Liver (tissue), 8 donors: ENCODE measurements at regions not wholly inside any gene's neighbourhood (a gene's known extent, or its start where the extent isn't known, plus 50 kb on each side); places are given as distances from the start of the nearest gene placed in this dataset.
A peak's percentile ranks its signal among the peaks of the same experiment; 100 is the strongest.

Experiments used
- DNase-seq: peaks from one replicate; pipeline ENCODE4 v3.0.0-alpha.2; 2017; ENCODE audit warnings: low spot score
- H3K27ac ChIP-seq, 2 donors: one replicate each; pipeline ENCODE4 v1.7.0; 2013; ENCODE audit warnings: inconsistent platforms in 2 of 2, low read length in 2 of 2, control low read depth in 1 of 2, low read depth in 1 of 2, mild to moderate bottlenecking in 1 of 2
- H3K27me3 ChIP-seq, 4 donors: one replicate each; pipeline versions ENCODE4 v1.6.1 to v1.7.0; 2013; ENCODE audit warnings: low read length in 3 of 4, inconsistent platforms in 1 of 4, mild to moderate bottlenecking in 1 of 4, moderate library complexity in 1 of 4; ENCODE audit not compliant: control insufficient read depth in 4 of 4, insufficient read depth in 4 of 4
- H3K36me3 ChIP-seq, 4 donors: one replicate each; pipeline versions ENCODE4 v1.6.1 to v1.7.0; 2013; ENCODE audit warnings: low read length in 3 of 4, mild to moderate bottlenecking in 3 of 4, low read depth in 1 of 4, moderate library complexity in 1 of 4; ENCODE audit not compliant: control insufficient read depth in 4 of 4, insufficient read depth in 3 of 4
- H3K4me1 ChIP-seq, 4 donors: one replicate each; pipeline versions ENCODE4 v1.6.1 to v1.7.0; 2013; ENCODE audit warnings: low read length in 3 of 4, mild to moderate bottlenecking in 3 of 4, moderate library complexity in 1 of 4; ENCODE audit not compliant: control insufficient read depth in 4 of 4, insufficient read depth in 4 of 4
- H3K4me3 ChIP-seq, 3 donors: one replicate each; pipeline versions ENCODE4 v1.6.1 to v1.7.0; 2013; ENCODE audit warnings: low read length in 3 of 3, control low read depth in 1 of 3, low read depth in 1 of 3, mild to moderate bottlenecking in 1 of 3
- H3K9ac ChIP-seq, 2 donors: one replicate each; pipeline ENCODE4 v1.7.0; 2013; ENCODE audit warnings: low read length in 2 of 2, mild to moderate bottlenecking in 2 of 2, moderate library complexity in 2 of 2, control low read depth in 1 of 2, low read depth in 1 of 2
- H3K9me3 ChIP-seq, 4 donors: one replicate each; pipeline versions ENCODE4 v1.6.1 to v1.7.0; 2013; ENCODE audit warnings: low read length in 3 of 4; ENCODE audit not compliant: control insufficient read depth in 4 of 4
- GABPA ChIP-seq, 2 donors: IDR thresholded peaks in 1 of 2; conservative IDR thresholded peaks in 1 of 2; 2 replicates each; pipeline ENCODE4 v1.6.1; 2016; ENCODE audit warnings: antibody characterized with exemption in 2 of 2, mild to moderate bottlenecking in 1 of 2, moderate library complexity in 1 of 2
- HNF4A ChIP-seq, 2 donors: conservative IDR thresholded peaks; 2 replicates each; pipeline ENCODE4 v1.6.1; 2016; ENCODE audit warnings: antibody characterized with exemption in 2 of 2, mild to moderate bottlenecking in 2 of 2
- HNF4G ChIP-seq: IDR thresholded peaks from 2 replicates; pipeline ENCODE4 v1.6.1; 2016; ENCODE audit warnings: antibody characterized with exemption
- JUND ChIP-seq, 2 donors: IDR thresholded peaks; 2 replicates each; pipeline ENCODE4 v1.6.1; 2016; ENCODE audit warnings: antibody characterized with exemption in 2 of 2
- NR2F2 ChIP-seq: IDR thresholded peaks from 2 replicates; pipeline ENCODE4 v1.6.1; 2016; ENCODE audit warnings: antibody characterized with exemption
- RAD21 ChIP-seq, 2 donors: IDR thresholded peaks; 2 replicates each; pipeline ENCODE4 v1.6.1; 2016; ENCODE audit warnings: antibody characterized with exemption in 2 of 2, mild to moderate bottlenecking in 2 of 2
- YY1 ChIP-seq: IDR thresholded peaks from 2 replicates; pipeline ENCODE4 v1.6.1; 2016; ENCODE audit warnings: antibody characterized with exemption, mild to moderate bottlenecking
- WGBS: extraction: QIAGEN DNeasy Blood & Tissue Kit; methylation state at CpG from one replicate; pipeline ENCODE4 v1.1.7; 2013; 5-methylcytosine and 5-hydroxymethylcytosine counted together
- TF ChIP-seq, protein P1 (sequence below): IDR thresholded peaks from 2 replicates; pipeline ENCODE4 v1.6.1; 2016; ENCODE audit warnings: antibody characterized with exemption
- TF ChIP-seq, protein P2 (sequence below): IDR thresholded peaks from 2 replicates; pipeline ENCODE4 v1.6.1; 2016; ENCODE audit warnings: antibody characterized with exemption
- TF ChIP-seq, protein P3 (sequence below): IDR thresholded peaks from 2 replicates; pipeline ENCODE4 v1.6.1; 2016; ENCODE audit warnings: antibody characterized with exemption
- TF ChIP-seq, protein P4 (sequence below): fragments of 150-350 bp; IDR thresholded peaks from 2 replicates; pipeline ENCODE4 v1.5.1; 2017; ENCODE audit warnings: improper control_type of control experiment, low read depth, low read length; ENCODE audit not compliant: missing input control
- TF ChIP-seq, protein P5 (sequence below): IDR thresholded peaks from 2 replicates; pipeline ENCODE4 v1.6.1; 2016; ENCODE audit warnings: antibody characterized with exemption, mild to moderate bottlenecking
- donor health status: healthy.
- donor health status: healthy.
- donor health status: healthy.
- donor health status: healthy.
- donor health status: healthy.

DNA sequence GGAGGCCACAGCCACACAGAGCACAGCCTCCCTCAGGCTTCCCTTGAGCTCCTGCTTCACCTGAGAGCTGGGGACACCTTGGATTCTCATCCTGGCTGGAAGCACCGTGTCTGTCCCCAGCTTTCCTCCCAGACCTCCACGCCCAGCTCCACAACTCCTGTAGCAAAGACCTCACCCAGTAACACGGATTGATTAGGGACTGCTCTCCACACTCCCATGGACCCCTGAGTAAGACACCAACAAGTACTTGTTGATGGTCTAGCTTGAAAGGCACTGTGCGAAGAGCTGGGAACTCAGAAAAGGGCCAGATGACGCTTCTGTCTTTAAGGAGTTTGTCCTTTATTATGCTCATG lies 109.6 kb downstream of the DLL1 start:
- H3K4me3 ChIP-seq = no peak overlapping the region
- no peaks in the 10 kb centered on the region for H3K27me3 ChIP-seq
- WGBS = 86% methylated on average over 5 of the region's 5 CpGs
- no peak overlapping the region for H3K27ac ChIP-seq
- no peak overlapping the region for H3K9ac ChIP-seq
- peaks cover 0 to 11% (median 5%) of the 10 kb centered on the region in 4 donors for H3K9me3 ChIP-seq
- TF ChIP-seq, protein P1, sequence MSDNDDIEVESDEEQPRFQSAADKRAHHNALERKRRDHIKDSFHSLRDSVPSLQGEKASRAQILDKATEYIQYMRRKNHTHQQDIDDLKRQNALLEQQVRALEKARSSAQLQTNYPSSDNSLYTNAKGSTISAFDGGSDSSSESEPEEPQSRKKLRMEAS = no peak
- TF ChIP-seq RAD21 (IDR thresholded peaks at IDR 0.05) = no peak
- TF ChIP-seq, protein P2, sequence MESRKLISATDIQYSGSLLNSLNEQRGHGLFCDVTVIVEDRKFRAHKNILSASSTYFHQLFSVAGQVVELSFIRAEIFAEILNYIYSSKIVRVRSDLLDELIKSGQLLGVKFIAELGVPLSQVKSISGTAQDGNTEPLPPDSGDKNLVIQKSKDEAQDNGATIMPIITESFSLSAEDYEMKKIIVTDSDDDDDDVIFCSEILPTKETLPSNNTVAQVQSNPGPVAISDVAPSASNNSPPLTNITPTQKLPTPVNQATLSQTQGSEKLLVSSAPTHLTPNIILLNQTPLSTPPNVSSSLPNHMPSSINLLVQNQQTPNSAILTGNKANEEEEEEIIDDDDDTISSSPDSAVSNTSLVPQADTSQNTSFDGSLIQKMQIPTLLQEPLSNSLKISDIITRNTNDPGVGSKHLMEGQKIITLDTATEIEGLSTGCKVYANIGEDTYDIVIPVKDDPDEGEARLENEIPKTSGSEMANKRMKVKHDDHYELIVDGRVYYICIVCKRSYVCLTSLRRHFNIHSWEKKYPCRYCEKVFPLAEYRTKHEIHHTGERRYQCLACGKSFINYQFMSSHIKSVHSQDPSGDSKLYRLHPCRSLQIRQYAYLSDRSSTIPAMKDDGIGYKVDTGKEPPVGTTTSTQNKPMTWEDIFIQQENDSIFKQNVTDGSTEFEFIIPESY = no peak
- no peak for TF ChIP-seq HNF4G
- H3K4me1 ChIP-seq = peaks cover 9 to 26% (median 18%) of the 10 kb centered on the region in 4 donors
- no peak for DNase-seq
- no peaks in the 10 kb centered on the region for H3K36me3 ChIP-seq

DNA sequence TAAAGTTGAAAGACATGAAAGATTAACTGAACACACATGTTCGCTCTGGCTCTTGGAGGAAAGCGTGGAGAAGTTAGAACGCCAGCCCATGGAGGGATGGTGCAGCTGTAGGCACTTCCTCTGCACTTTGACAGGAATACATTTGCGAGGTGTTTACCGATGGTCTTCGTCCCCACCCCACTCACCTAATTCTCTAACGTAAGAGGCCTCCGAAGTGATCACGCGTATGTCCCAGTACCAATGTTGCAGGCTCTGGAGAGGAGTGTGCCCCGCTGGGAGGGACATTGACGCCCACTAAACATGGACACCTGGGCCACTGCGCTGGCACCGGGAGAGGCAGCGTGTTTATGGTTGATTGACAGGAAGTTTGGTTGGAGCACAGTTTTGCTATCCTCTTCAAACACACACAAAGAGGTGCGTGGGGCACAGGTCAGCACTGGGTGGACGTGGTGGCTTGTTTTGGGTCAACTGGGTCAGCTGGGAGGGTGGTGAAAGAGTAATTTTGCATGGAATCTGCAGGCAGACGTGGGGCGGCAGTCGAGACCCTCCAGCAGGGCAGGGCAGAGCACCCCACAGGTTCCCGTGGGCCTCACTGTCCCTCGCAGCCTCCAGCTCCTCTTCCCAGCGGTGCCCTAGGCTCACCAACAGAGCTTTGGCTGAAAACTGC lies 110.1 kb downstream of the DLL1 start:
- peaks cover 9 to 26% (median 18%) of the 10 kb centered on the region in 4 donors for H3K4me1 ChIP-seq
- H3K27me3 ChIP-seq = no peaks in the 10 kb centered on the region
- H3K36me3 ChIP-seq = no peaks in the 10 kb centered on the region
- peaks cover 0 to 11% (median 5%) of the 10 kb centered on the region in 4 donors for H3K9me3 ChIP-seq
- no peak overlapping the region for H3K27ac ChIP-seq
- no peak for DNase-seq
- no peak overlapping the region for H3K9ac ChIP-seq
- WGBS = 85% methylated on average over 23 of the region's 23 CpGs
- TF ChIP-seq, protein P3, sequence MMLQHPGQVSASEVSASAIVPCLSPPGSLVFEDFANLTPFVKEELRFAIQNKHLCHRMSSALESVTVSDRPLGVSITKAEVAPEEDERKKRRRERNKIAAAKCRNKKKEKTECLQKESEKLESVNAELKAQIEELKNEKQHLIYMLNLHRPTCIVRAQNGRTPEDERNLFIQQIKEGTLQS = no peak
- TF ChIP-seq JUND (IDR thresholded peaks at IDR 0.05) (no peak), YY1 (no peak)
- H3K4me3 ChIP-seq = no peak overlapping the region

DNA sequence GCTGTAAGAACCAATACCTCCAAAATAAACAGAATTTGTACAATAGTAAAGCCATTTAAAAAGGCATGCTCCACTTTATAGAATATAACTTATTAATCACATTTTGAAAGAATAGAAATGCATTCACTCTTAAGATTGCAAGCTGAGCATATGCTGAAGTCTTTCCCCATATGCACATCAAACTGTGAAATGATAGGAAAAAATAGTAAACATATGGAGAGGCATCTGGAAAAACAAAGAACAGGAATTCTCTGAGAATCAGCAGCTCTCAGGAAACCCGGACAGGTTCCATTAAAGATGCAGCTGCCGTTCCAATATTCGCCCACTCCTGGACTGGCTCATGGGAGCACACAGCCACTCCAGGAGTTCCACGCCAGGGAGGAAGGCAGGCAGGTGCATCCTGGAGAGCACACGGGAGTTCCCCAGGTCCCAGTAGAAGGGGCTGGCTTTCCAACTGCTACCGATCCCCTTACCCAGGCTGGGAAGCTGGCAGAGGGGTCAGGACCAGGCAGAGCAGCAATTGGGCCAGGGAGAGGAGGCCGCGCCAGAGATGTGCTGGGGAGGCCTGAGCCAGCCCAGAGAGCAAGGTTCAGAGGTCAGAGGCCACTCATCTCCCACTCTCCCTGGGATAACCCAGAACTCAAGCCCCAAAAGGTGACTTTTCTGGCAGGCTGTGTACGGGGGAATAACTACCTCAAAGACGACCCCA lies 111.1 kb downstream of the DLL1 start:
- DNase-seq = no peak

More for the DNA sequence above, 111.1 kb downstream of the DLL1 start:
- H3K4me3 ChIP-seq = no peak overlapping the region
- H3K27me3 ChIP-seq = no peaks in the 10 kb centered on the region
- H3K27ac ChIP-seq = peak overlapping the region; percentile 85 to 91
- H3K9ac ChIP-seq = peak overlapping the region in 1 of 2 donors; percentile 33
- H3K4me1 ChIP-seq = peaks cover 9 to 26% (median 18%) of the 10 kb centered on the region in 4 donors
- 87% methylated on average over 10 of the region's 10 CpGs for WGBS
- H3K9me3 ChIP-seq = peaks cover 0 to 11% (median 5%) of the 10 kb centered on the region in 4 donors
- H3K36me3 ChIP-seq = no peaks in the 10 kb centered on the region
- no peak for TF ChIP-seq HNF4G
- no peak for TF ChIP-seq RAD21 (IDR thresholded peaks at IDR 0.05)
- no peak for TF ChIP-seq JUND (IDR thresholded peaks at IDR 0.05)
- TF ChIP-seq, protein P4, sequence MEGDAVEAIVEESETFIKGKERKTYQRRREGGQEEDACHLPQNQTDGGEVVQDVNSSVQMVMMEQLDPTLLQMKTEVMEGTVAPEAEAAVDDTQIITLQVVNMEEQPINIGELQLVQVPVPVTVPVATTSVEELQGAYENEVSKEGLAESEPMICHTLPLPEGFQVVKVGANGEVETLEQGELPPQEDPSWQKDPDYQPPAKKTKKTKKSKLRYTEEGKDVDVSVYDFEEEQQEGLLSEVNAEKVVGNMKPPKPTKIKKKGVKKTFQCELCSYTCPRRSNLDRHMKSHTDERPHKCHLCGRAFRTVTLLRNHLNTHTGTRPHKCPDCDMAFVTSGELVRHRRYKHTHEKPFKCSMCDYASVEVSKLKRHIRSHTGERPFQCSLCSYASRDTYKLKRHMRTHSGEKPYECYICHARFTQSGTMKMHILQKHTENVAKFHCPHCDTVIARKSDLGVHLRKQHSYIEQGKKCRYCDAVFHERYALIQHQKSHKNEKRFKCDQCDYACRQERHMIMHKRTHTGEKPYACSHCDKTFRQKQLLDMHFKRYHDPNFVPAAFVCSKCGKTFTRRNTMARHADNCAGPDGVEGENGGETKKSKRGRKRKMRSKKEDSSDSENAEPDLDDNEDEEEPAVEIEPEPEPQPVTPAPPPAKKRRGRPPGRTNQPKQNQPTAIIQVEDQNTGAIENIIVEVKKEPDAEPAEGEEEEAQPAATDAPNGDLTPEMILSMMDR = no peak
- TF ChIP-seq, protein P1 = no peak
- TF ChIP-seq, protein P5, sequence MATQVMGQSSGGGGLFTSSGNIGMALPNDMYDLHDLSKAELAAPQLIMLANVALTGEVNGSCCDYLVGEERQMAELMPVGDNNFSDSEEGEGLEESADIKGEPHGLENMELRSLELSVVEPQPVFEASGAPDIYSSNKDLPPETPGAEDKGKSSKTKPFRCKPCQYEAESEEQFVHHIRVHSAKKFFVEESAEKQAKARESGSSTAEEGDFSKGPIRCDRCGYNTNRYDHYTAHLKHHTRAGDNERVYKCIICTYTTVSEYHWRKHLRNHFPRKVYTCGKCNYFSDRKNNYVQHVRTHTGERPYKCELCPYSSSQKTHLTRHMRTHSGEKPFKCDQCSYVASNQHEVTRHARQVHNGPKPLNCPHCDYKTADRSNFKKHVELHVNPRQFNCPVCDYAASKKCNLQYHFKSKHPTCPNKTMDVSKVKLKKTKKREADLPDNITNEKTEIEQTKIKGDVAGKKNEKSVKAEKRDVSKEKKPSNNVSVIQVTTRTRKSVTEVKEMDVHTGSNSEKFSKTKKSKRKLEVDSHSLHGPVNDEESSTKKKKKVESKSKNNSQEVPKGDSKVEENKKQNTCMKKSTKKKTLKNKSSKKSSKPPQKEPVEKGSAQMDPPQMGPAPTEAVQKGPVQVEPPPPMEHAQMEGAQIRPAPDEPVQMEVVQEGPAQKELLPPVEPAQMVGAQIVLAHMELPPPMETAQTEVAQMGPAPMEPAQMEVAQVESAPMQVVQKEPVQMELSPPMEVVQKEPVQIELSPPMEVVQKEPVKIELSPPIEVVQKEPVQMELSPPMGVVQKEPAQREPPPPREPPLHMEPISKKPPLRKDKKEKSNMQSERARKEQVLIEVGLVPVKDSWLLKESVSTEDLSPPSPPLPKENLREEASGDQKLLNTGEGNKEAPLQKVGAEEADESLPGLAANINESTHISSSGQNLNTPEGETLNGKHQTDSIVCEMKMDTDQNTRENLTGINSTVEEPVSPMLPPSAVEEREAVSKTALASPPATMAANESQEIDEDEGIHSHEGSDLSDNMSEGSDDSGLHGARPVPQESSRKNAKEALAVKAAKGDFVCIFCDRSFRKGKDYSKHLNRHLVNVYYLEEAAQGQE = no peak
- TF ChIP-seq YY1 = no peak
- TF ChIP-seq HNF4A (conservative IDR thresholded peaks at IDR 0.05) = no peak
- TF ChIP-seq, protein P2 = no peak
- no peak for TF ChIP-seq GABPA (IDR thresholded peaks at IDR 0.05 in 1 of 2, conservative IDR thresholded peaks at IDR 0.05 in 1 of 2)
- no peak for TF ChIP-seq NR2F2
